ENCODE measurements at regions not wholly inside any gene's neighbourhood (a gene's known extent, or its start where the extent isn't known, plus 50 kb on each side); places are given as distances from the start of the nearest gene placed in this dataset.

GRCh38 chr18:46211816-46212215 is 107.6 kb downstream of the HAUS1 start:
- H3K4me3 ChIP-seq (ENCODE audit: low read length) = no peak overlapping the region
- no peak overlapping the region for H3K27ac ChIP-seq (ENCODE audit: low read depth, low read length)
- H3K27me3 ChIP-seq (ENCODE audit: control insufficient read depth, low read length) = no peaks in the 10 kb centered on the region
- H4K20me1 ChIP-seq (ENCODE audit: control insufficient read depth, insufficient read depth, low read depth, low read length) = peaks cover 8% of the 10 kb centered on the region; the same call in 1 of the 2 replicates
- H3K79me2 ChIP-seq (ENCODE audit: control insufficient read depth, low read length) = peaks cover 89% of the 10 kb centered on the region
- H3K9me2 ChIP-seq (replicated peaks; ENCODE audit: control insufficient read depth, low read length) = no peaks in the 10 kb centered on the region
- peaks cover 13% of the 10 kb centered on the region for H3K36me3 ChIP-seq (ENCODE audit: control insufficient read depth, low read length)
- H3K9me3 ChIP-seq (ENCODE audit: control insufficient read depth, insufficient read depth, low read length) = no peaks in the 10 kb centered on the region
- TF ChIP-seq CTCF (IDR thresholded peaks at IDR 0.05; ENCODE audit: low read depth, low read length, poor library complexity, severe bottlenecking) = no peak
- no peak for TF ChIP-seq EZH2phosphoT487 (IDR thresholded peaks at IDR 0.05; ENCODE audit: borderline replicate concordance, low read length)
- H3K4me1 ChIP-seq (ENCODE audit: control insufficient read depth, low read length) = peaks cover 25% of the 10 kb centered on the region
- H3F3A ChIP-seq (ENCODE audit: control insufficient read depth, insufficient read depth) = peaks cover 7% of the 10 kb centered on the region; the same call in 1 of the 2 replicates
- peak overlapping the region; percentile 2 for H3K4me2 ChIP-seq (ENCODE audit: low read length)

DNA sequence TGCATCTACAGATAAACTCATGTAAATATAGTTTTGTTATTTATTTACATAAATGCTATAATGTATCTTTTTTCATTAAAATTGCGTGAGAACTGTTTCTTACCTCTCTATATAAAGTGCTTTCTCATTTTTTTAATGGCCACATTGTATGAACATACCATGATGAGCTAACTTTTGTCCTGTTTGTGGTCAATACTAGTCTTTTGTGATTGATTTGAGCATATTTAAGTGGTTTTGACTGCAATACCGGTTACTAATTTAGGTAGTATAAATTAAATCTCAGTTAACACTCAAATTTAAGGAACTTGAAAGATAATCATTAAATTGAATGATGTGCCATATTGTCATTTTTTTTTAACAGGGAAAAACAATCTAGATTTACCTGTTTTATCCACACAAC is 108.2 kb downstream of the HAUS1 start:
- H3F3A ChIP-seq (ENCODE audit: control insufficient read depth, insufficient read depth) = peaks cover 7% of the 10 kb centered on the region; the same call in 1 of the 2 replicates
- H3K4me2 ChIP-seq (ENCODE audit: low read length) = no peak overlapping the region
- peaks cover 91% of the 10 kb centered on the region for H3K79me2 ChIP-seq (ENCODE audit: control insufficient read depth, low read length)
- H4K20me1 ChIP-seq (ENCODE audit: control insufficient read depth, insufficient read depth, low read depth, low read length) = peaks cover 8% of the 10 kb centered on the region; the same call in 1 of the 2 replicates
- H3K36me3 ChIP-seq (ENCODE audit: control insufficient read depth, low read length) = peaks cover 18% of the 10 kb centered on the region
- no peaks in the 10 kb centered on the region for H3K9me3 ChIP-seq (ENCODE audit: control insufficient read depth, insufficient read depth, low read length)
- peaks cover 25% of the 10 kb centered on the region for H3K4me1 ChIP-seq (ENCODE audit: control insufficient read depth, low read length)
- H3K27me3 ChIP-seq (ENCODE audit: control insufficient read depth, low read length) = no peaks in the 10 kb centered on the region
- H3K27ac ChIP-seq (ENCODE audit: low read depth, low read length) = no peak overlapping the region
- H3K9me2 ChIP-seq (replicated peaks; ENCODE audit: control insufficient read depth, low read length) = no peaks in the 10 kb centered on the region
- TF ChIP-seq EZH2phosphoT487 (IDR thresholded peaks at IDR 0.05; ENCODE audit: borderline replicate concordance, low read length) = no peak
- TF ChIP-seq CTCF (IDR thresholded peaks at IDR 0.05; ENCODE audit: low read depth, low read length, poor library complexity, severe bottlenecking) = no peak
- no peak overlapping the region for H3K4me3 ChIP-seq (ENCODE audit: low read length)

DNA sequence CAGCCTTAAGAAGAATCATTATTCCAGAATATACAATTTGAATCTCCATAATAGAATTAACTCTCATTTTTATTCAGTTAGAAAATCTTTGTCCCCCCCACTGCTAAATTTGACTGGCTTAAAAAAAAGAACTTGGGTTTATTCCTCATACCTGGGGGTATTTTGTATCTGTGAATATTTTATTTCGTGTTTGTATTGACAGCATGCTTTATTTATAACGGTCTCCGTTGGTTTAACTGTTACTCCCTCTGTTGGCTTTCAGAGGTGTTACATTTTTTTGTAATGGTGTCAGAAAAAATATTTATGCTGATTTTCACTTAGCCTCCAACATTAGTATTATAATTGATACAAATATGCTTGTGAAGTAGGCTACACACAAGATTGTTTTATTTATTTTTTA is 109.1 kb downstream of the HAUS1 start:
- Histone ChIP-seq H3K4me3 (ENCODE audit: low read length) (0 out of 2 replicates have a peak overlapping the region, but pooled peaks have one; percentile 20), H4K20me1 (ENCODE audit: control insufficient read depth, insufficient read depth, low read depth, low read length) (peaks cover 8% of the 10 kb centered on the region; the same call in 1 of the 2 replicates), H3K27ac (ENCODE audit: low read depth, low read length) (no peak overlapping the region), H3K9me3 (ENCODE audit: control insufficient read depth, insufficient read depth, low read length) (no peaks in the 10 kb centered on the region), H3K27me3 (ENCODE audit: control insufficient read depth, low read length) (no peaks in the 10 kb centered on the region), H3K36me3 (ENCODE audit: control insufficient read depth, low read length) (peaks cover 24% of the 10 kb centered on the region), H3F3A (ENCODE audit: control insufficient read depth, insufficient read depth) (peaks cover 7% of the 10 kb centered on the region; the same call in 1 of the 2 replicates), H3K79me2 (ENCODE audit: control insufficient read depth, low read length) (peaks cover 89% of the 10 kb centered on the region), H3K9me2 (replicated peaks; ENCODE audit: control insufficient read depth, low read length) (no peaks in the 10 kb centered on the region), H3K4me2 (ENCODE audit: low read length) (peak overlapping the region; percentile 51), H3K4me1 (ENCODE audit: control insufficient read depth, low read length) (peaks cover 25% of the 10 kb centered on the region)
- TF ChIP-seq EZH2phosphoT487 (IDR thresholded peaks at IDR 0.05; ENCODE audit: borderline replicate concordance, low read length) (no peak), CTCF (IDR thresholded peaks at IDR 0.05; ENCODE audit: low read depth, low read length, poor library complexity, severe bottlenecking) (peak; percentile 62)

All from DOHH2 (cell line).